ENCODE measurements at regions not wholly inside any gene's neighbourhood (a gene's known extent, or its start where the extent isn't known, plus 50 kb on each side); places are given as distances from the start of the nearest gene placed in this dataset.

GRCh38 chr10:4719036-4719435 is 107.0 kb upstream of the AKR1E2 start:
- Mint-ChIP-seq H3K4me3 (no peak overlapping the region), H3K36me3 (no peaks in the 10 kb centered on the region), H3K27me3 (peaks cover 7% of the 10 kb centered on the region), H3K27ac (no peak overlapping the region), H3K9me3 (no peaks in the 10 kb centered on the region), H3K4me1 (no peaks in the 10 kb centered on the region)
- DNase-seq (ENCODE audit: low spot score in 2 of 2) (no peak), ATAC-seq (ENCODE audit: low read depth) (no peak)

GRCh38 chr10:4718544-4718943 is 107.5 kb upstream of the AKR1E2 start:
- no peak overlapping the region for H3K4me3 Mint-ChIP-seq
- peaks cover 7% of the 10 kb centered on the region for H3K27me3 Mint-ChIP-seq
- ATAC-seq (ENCODE audit: low read depth) (no peak), DNase-seq (ENCODE audit: low spot score in 2 of 2) (no peak)
- no peaks in the 10 kb centered on the region for H3K36me3 Mint-ChIP-seq
- H3K9me3 Mint-ChIP-seq = no peaks in the 10 kb centered on the region
- H3K4me1 Mint-ChIP-seq = no peaks in the 10 kb centered on the region
- no peak overlapping the region for H3K27ac Mint-ChIP-seq

- ATAC-seq (ENCODE audit: low read depth) = no peak
- Mint-ChIP-seq H3K4me1 (no peaks in the 10 kb centered on the region), H3K9me3 (no peaks in the 10 kb centered on the region), H3K4me3 (no peak overlapping the region), H3K27ac (no peak overlapping the region), H3K36me3 (no peaks in the 10 kb centered on the region), H3K27me3 (peaks cover 7% of the 10 kb centered on the region)
- no peak for DNase-seq (ENCODE audit: low spot score in 2 of 2)
These were observed 108.3 kb upstream of the AKR1E2 start for GRCh38 chr10:4717670-4718069.

DNA sequence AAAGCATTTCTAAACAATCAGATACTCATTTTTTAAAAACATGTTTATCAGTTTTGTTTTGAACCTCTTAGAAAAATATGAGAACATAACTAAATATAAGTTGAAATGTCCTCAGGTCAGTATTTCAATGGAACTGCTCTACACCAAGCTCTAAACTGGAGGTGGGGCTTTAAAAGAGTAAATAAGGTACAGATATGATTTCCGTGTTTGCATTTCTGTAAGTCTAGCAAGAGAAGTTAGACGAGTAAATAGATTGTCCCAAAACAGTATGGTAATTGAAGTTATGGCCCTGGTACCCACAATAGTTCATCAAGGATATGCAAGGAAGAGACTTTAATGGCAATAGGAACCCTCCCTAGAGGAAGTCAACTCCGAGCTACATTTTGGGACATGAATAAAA is 115.1 kb upstream of the AKR1E2 start:
- Mint-ChIP-seq H3K27ac (no peak overlapping the region), H3K27me3 (peaks cover 5% of the 10 kb centered on the region), H3K4me3 (no peak overlapping the region), H3K36me3 (no peaks in the 10 kb centered on the region), H3K9me3 (peaks cover 2% of the 10 kb centered on the region), H3K4me1 (no peaks in the 10 kb centered on the region)
- ATAC-seq (ENCODE audit: low read depth) (no peak), DNase-seq (ENCODE audit: low spot score in 2 of 2) (no peak)

- no peak overlapping the region for H3K27ac Mint-ChIP-seq
- no peaks in the 10 kb centered on the region for H3K36me3 Mint-ChIP-seq
- no peak overlapping the region for H3K4me3 Mint-ChIP-seq
- no peak for DNase-seq (ENCODE audit: low spot score in 2 of 2)
- ATAC-seq (ENCODE audit: low read depth) = no peak
- peaks cover 2% of the 10 kb centered on the region for H3K9me3 Mint-ChIP-seq
- H3K27me3 Mint-ChIP-seq = peaks cover 2% of the 10 kb centered on the region
- peaks cover 6% of the 10 kb centered on the region for H3K4me1 Mint-ChIP-seq
These were observed 117.8 kb upstream of the AKR1E2 start for GRCh38 chr10:4708123-4708759.

DNA sequence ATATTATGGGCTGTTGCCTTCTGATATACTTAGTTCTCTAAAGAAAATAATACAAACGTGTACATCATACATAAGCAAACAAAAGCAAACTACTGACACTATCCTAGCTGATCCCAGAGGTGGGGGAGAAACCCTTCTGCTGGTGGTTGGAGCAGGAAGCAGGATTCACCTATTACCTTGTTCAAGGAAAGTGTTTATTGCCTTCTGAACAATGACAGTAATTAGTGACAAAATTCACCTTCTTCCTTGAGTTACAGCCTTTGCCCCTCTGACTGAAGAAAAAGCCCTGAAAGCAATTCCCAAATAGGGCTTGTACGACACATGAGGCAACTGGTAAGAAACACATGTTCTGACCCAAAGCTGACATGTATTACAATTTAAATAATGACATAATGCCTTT is 118.8 kb upstream of the AKR1E2 start:
- H3K27me3 Mint-ChIP-seq = peaks cover 2% of the 10 kb centered on the region
- peaks cover 6% of the 10 kb centered on the region for H3K4me1 Mint-ChIP-seq
- no peak for ATAC-seq (ENCODE audit: low read depth)
- no peaks in the 10 kb centered on the region for H3K36me3 Mint-ChIP-seq
- H3K9me3 Mint-ChIP-seq = peaks cover 2% of the 10 kb centered on the region
- no peak for DNase-seq (ENCODE audit: low spot score in 2 of 2)
- no peak overlapping the region for H3K27ac Mint-ChIP-seq
- no peak overlapping the region for H3K4me3 Mint-ChIP-seq

GRCh38 chr10:4704034-4704545 is 121.9 kb upstream of the AKR1E2 start:
- Mint-ChIP-seq H3K4me1 (peaks cover 6% of the 10 kb centered on the region), H3K4me3 (no peak overlapping the region), H3K27me3 (peaks cover 4% of the 10 kb centered on the region), H3K36me3 (no peaks in the 10 kb centered on the region), H3K9me3 (peaks cover 2% of the 10 kb centered on the region), H3K27ac (no peak overlapping the region)
- no peak for DNase-seq (ENCODE audit: low spot score in 2 of 2)
- no peak for ATAC-seq (ENCODE audit: low read depth)

GRCh38 chr10:4701016-4701415 is 125.0 kb upstream of the AKR1E2 start:
- Mint-ChIP-seq H3K27me3 (peaks cover 4% of the 10 kb centered on the region), H3K4me1 (peaks cover 6% of the 10 kb centered on the region), H3K36me3 (no peaks in the 10 kb centered on the region), H3K4me3 (no peak overlapping the region), H3K27ac (no peak overlapping the region), H3K9me3 (no peaks in the 10 kb centered on the region)
- no peak for ATAC-seq (ENCODE audit: low read depth)
- no peak for DNase-seq (ENCODE audit: low spot score in 2 of 2)

DNA sequence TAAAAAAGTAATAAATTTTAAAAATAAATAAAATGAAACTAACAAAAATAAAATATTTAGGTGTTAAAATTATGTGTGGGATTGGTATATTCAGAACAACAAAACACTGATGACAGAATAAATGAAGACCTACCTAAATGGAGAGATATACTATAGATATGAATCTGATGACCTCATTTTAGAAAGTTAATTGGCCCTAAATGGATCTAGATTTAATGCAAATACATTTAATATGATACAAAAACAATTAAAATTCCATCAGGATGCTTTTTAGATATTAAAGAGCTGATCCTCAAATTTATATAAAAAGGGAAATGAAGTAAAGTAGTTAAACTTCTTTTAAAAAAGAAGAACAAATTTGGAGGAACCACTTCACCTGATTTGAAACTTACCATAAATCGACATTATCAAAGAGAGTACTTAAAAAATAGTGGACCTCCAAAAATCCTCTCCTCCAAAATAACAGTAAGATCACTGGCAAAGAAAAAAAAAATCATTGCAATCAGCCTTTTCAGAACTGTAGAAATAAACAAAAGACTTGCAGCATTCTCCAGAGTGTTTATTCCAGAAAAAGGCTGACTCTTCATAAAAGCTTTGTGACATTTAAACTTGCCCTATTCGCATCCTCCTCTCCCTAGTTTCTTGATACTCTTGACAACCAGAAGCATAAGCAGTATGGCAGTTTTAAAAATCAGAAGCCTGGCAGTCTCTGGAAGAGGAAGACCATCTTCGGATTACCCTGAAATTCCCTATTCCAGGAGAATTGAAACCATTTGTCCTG is 125.9 kb upstream of the AKR1E2 start:
- Mint-ChIP-seq H3K36me3 (no peaks in the 10 kb centered on the region), H3K9me3 (no peaks in the 10 kb centered on the region), H3K4me3 (no peak overlapping the region), H3K4me1 (peaks cover 6% of the 10 kb centered on the region), H3K27me3 (peaks cover 5% of the 10 kb centered on the region), H3K27ac (no peak overlapping the region)
- no peak for ATAC-seq (ENCODE audit: low read depth)
- no peak for DNase-seq (ENCODE audit: low spot score in 2 of 2)

DNA sequence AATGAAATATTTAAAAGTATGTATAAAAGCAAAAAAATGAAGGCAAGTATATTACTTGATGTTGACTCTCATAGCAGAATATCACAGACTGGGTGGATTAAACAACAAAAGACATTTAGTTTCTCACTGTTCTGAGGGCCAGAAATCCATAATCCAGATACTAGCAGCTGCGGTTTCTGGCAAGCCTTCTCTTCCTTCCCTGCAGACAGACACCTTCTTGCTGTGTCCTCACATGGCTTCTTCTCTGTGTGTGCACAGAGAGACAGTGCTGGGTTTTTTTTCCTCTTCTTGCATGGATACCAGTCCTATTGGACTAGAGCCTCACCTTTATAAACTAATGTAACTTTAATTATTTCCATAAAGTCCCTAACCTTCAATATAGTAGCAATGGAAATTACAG is 127.9 kb upstream of the AKR1E2 start:
- H3K4me1 Mint-ChIP-seq = no peaks in the 10 kb centered on the region
- H3K4me3 Mint-ChIP-seq = no peak overlapping the region
- H3K27ac Mint-ChIP-seq = no peak overlapping the region
- H3K9me3 Mint-ChIP-seq = peaks cover 2% of the 10 kb centered on the region
- no peaks in the 10 kb centered on the region for H3K36me3 Mint-ChIP-seq
- DNase-seq (ENCODE audit: low spot score in 2 of 2) (no peak), ATAC-seq (ENCODE audit: low read depth) (no peak)
- peaks cover 5% of the 10 kb centered on the region for H3K27me3 Mint-ChIP-seq

- no peak overlapping the region for H3K27ac Mint-ChIP-seq
- ATAC-seq (ENCODE audit: low read depth) (no peak), DNase-seq (ENCODE audit: low spot score in 2 of 2) (no peak)
- H3K27me3 Mint-ChIP-seq = peaks cover 5% of the 10 kb centered on the region
- no peak overlapping the region for H3K4me3 Mint-ChIP-seq
- no peaks in the 10 kb centered on the region for H3K4me1 Mint-ChIP-seq
- no peaks in the 10 kb centered on the region for H3K36me3 Mint-ChIP-seq
- H3K9me3 Mint-ChIP-seq = peaks cover 5% of the 10 kb centered on the region
These were observed 129.8 kb upstream of the AKR1E2 start for GRCh38 chr10:4696186-4696585.

DNA sequence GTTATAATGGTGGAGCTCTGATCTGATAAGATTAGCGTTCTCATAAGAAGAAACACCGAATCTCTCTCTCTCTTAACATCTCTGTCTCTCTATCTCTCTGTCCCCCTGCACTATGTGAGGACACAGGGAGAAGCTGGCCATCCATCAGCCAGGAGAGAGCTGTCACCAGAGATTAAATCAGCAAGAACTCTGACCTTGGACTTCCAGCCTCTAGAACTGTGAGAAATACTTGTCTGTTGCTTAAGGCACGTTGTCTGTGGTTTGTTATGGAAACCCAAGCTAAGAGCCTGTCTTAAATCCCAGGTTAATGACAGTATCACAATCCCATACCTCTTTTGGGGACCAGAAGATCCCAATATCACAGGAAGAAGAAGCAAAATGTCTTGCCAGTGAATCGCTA is 132.0 kb upstream of the AKR1E2 start:
- Mint-ChIP-seq H3K4me1 (no peaks in the 10 kb centered on the region), H3K36me3 (no peaks in the 10 kb centered on the region), H3K4me3 (no peak overlapping the region), H3K27me3 (peaks cover 6% of the 10 kb centered on the region), H3K27ac (no peak overlapping the region), H3K9me3 (peaks cover 5% of the 10 kb centered on the region)
- ATAC-seq (ENCODE audit: low read depth) (no peak), DNase-seq (ENCODE audit: low spot score in 2 of 2) (no peak)

DNA sequence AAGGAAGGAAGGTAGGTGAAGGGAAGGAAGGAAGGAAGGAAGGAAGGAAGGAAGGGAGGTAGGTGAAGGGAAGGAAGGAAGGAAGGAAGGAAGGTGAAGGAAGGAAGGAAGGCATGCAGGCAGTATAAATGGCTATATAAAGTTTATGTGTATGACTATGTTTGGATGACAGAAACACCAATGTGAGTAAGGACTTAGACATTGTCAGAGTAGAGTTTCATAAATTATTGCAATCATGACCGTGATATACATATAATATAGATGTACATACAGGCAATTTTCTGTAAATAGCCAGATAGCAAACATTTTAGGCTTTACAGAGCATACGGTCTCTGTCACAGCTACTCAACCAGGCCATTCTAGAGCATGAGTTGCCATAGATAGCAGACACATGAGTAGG is 133.8 kb upstream of the AKR1E2 start:
- Mint-ChIP-seq H3K4me3 (no peak overlapping the region), H3K27me3 (peaks cover 6% of the 10 kb centered on the region), H3K27ac (peak overlapping the region; percentile 12), H3K9me3 (peaks cover 5% of the 10 kb centered on the region), H3K36me3 (no peaks in the 10 kb centered on the region), H3K4me1 (peaks cover 5% of the 10 kb centered on the region)
- no peak for ATAC-seq (ENCODE audit: low read depth)
- no peak for DNase-seq (ENCODE audit: low spot score in 2 of 2)

DNA sequence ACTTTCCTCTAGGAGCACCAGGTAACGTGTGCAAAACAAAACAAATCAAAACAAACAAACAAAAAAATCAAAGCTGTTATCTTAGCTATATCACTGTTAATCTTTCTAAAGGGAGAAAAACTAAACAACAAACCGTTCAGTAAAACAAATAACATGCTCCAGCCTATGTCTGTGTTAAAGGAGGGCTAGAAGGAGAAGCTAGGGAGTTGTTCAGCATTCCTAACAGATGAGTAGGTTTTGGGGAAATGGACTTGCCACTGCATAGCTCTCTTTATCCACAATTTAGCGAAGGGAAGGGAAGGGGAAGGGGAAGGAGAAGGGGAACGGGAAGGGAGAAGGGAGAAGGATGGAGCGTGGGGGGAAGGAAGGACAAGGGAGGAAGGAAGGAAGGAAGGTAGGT is 134.2 kb upstream of the AKR1E2 start:
- Mint-ChIP-seq H3K27ac (peak overlapping the region; percentile 12), H3K4me3 (no peak overlapping the region), H3K27me3 (peaks cover 6% of the 10 kb centered on the region), H3K9me3 (peaks cover 5% of the 10 kb centered on the region), H3K36me3 (no peaks in the 10 kb centered on the region), H3K4me1 (peaks cover 5% of the 10 kb centered on the region)
- DNase-seq (ENCODE audit: low spot score in 2 of 2) (no peak), ATAC-seq (ENCODE audit: low read depth) (no peak)

DNA sequence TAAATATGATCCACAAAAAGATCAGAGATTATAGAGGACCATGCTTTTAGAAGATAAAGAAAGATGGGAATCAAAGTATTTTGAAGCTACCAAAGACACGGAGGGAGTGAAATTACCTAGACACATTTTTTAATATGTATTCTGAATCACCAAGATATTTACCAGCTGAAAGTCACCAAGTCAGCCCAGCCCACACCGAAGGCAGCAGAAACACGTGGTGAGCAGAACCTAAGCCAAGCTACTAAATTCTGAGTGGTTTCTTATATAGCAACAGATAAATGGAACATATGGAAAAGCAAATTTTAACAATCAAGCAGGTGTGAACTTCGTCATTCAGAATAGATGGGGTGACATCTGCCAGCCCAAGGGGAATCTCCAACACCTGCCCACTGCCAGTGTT is 134.7 kb upstream of the AKR1E2 start:
- Mint-ChIP-seq H3K36me3 (no peaks in the 10 kb centered on the region), H3K4me3 (no peak overlapping the region), H3K27ac (peak overlapping the region; percentile 12), H3K4me1 (peaks cover 5% of the 10 kb centered on the region), H3K9me3 (peaks cover 5% of the 10 kb centered on the region), H3K27me3 (peaks cover 6% of the 10 kb centered on the region)
- no peak for ATAC-seq (ENCODE audit: low read depth)
- DNase-seq (ENCODE audit: low spot score in 2 of 2) = no peak

Measured in memory B cell (primary cell).